HEK293T (cell line): ENCODE measurements at regions not wholly inside any gene's neighbourhood (a gene's known extent, or its start where the extent isn't known, plus 50 kb on each side); places are given as distances from the start of the nearest gene placed in this dataset.
A peak's percentile ranks its signal among the peaks of the same experiment; 100 is the strongest.

Source experiments
- CTCF ChIA-PET: fragments of 350-600 bp; formaldehyde crosslinking; extraction: SDS; loops from one replicate; lab custom pipeline; 2021; ENCODE audit warnings: antibody characterized with exemption, inconsistent platforms; lab: Yijun Ruan, JAX
- POLR2A ChIA-PET: fragments of 350-600 bp; formaldehyde crosslinking; extraction: SDS; loops from one replicate; lab custom pipeline; 2020; ENCODE audit warnings: antibody characterized with exemption, inconsistent platforms; lab: Yijun Ruan, JAX
- DNase-seq: peaks from one replicate; pipeline ENCODE4 v3.0.0; 2012; ENCODE audit warnings: mixed read lengths; ENCODE audit errors: extremely low spot score
- ARNT ChIP-seq: fragments of 450-650 bp; IDR thresholded peaks from 2 replicates; pipeline ENCODE4 v1.6.1; 2017; ENCODE audit warnings: mild to moderate bottlenecking
- BHLHE40 ChIP-seq: fragments of 450-650 bp; IDR thresholded peaks from 2 replicates; pipeline ENCODE4 v1.6.1; 2016; ENCODE audit warnings: mild to moderate bottlenecking, moderate library complexity, borderline replicate concordance
- CTBP1 ChIP-seq: fragments of 450-650 bp; IDR thresholded peaks from 2 replicates; pipeline ENCODE4 v1.6.1; 2016; ENCODE audit warnings: borderline replicate concordance
- ELF4 ChIP-seq: fragments of 450-650 bp; IDR thresholded peaks from 2 replicates; pipeline ENCODE4 v1.6.1; 2017; ENCODE audit warnings: antibody characterized with exemption
- FOXA1 ChIP-seq: fragments of 450-650 bp; IDR thresholded peaks from 2 replicates; pipeline ENCODE4 v1.6.1; 2016; ENCODE audit warnings: mild to moderate bottlenecking
- FOXK2 ChIP-seq: fragments of 450-650 bp; IDR thresholded peaks from 2 replicates; pipeline ENCODE4 v1.6.1; 2016; ENCODE audit warnings: mild to moderate bottlenecking
- FOXM1 ChIP-seq: fragments of 450-650 bp; IDR thresholded peaks from 2 replicates; pipeline ENCODE4 v1.6.1; 2017; ENCODE audit warnings: mild to moderate bottlenecking, borderline replicate concordance
- HDGF ChIP-seq: fragments of 450-650 bp; IDR thresholded peaks from 2 replicates; pipeline ENCODE4 v1.6.1; 2017; ENCODE audit warnings: antibody characterized with exemption, borderline replicate concordance
- L3MBTL2 ChIP-seq: fragments of 450-650 bp; conservative IDR thresholded peaks from 2 replicates; pipeline ENCODE4 v1.6.1; 2016; ENCODE audit warnings: mild to moderate bottlenecking
- LEF1 ChIP-seq: fragments of 450-650 bp; IDR thresholded peaks from 2 replicates; pipeline ENCODE4 v1.6.1; 2017; ENCODE audit warnings: mild to moderate bottlenecking, borderline replicate concordance
- NFRKB ChIP-seq: fragments of 450-650 bp; IDR thresholded peaks from 2 replicates; pipeline ENCODE4 v1.6.1; 2016; ENCODE audit warnings: mild to moderate bottlenecking, moderate library complexity
- SP1 ChIP-seq: fragments of 450-650 bp; IDR thresholded peaks from 2 replicates; pipeline ENCODE4 v1.6.1; 2017
- SUZ12 ChIP-seq: fragments of 450-650 bp; IDR thresholded peaks from 2 replicates; pipeline ENCODE4 v1.6.1; 2016; ENCODE audit warnings: mild to moderate bottlenecking
- TARDBP ChIP-seq: fragments of 450-650 bp; IDR thresholded peaks from 2 replicates; pipeline ENCODE4 v1.6.1; 2016
- ZNF384 ChIP-seq: fragments of 450-650 bp; IDR thresholded peaks from 2 replicates; pipeline ENCODE4 v1.6.1; 2016
- TF ChIP-seq, protein P1 (sequence below): fragments of 450-650 bp; IDR thresholded peaks from 2 replicates; pipeline ENCODE4 v1.6.1; 2016

DNA sequence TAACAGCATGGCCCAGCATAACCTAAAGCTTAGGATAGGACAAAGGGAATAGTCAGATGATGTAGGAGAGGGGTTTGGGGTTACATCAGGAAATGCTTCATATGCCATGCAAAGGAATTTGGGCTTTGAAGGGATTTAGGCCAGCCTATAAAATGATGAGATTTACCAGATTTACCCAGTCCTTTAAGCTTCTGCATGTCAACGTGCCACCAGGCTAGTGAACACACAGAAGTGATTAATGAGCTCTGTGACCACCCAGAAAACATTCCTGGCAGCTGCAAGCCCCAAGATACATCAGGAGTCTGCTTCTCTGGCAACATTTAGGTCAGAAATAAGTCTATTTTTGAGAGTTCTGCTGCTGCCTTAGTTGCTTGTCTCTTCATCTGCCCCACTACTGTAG, 118.3 kb downstream of the LRIG3 start:
- ChIA-PET POLR2A (no interaction called here), CTCF (no interaction called here)
- no peak for DNase-seq
- no peak for TF ChIP-seq TARDBP
- TF ChIP-seq L3MBTL2: no peak
- no peak for TF ChIP-seq SP1
- TF ChIP-seq SUZ12: no peak
- TF ChIP-seq ARNT: no peak
- no peak for TF ChIP-seq CTBP1
- no peak for TF ChIP-seq BHLHE40
- no peak for TF ChIP-seq FOXM1
- TF ChIP-seq FOXA1: no peak
- TF ChIP-seq ZNF384: no peak
- no peak for TF ChIP-seq NFRKB
- TF ChIP-seq HDGF: no peak

GRCh38 chr12:58803908-58804307, 116.4 kb downstream of the LRIG3 start:
- no peak for TF ChIP-seq ELF4
- no peak for TF ChIP-seq TARDBP
- TF ChIP-seq FOXA1: no peak
- TF ChIP-seq LEF1: no peak
- TF ChIP-seq ZNF384: no peak
- no peak for TF ChIP-seq FOXM1
- POLR2A ChIA-PET: no interaction called here
- no peak for DNase-seq
- CTCF ChIA-PET: interaction anchor here (0.7 to 1.1 kb wide), 2 partner anchors 250 to 263 kb away, joined by 3 read pairs; no protein-coding TSS in a partner anchor

DNA sequence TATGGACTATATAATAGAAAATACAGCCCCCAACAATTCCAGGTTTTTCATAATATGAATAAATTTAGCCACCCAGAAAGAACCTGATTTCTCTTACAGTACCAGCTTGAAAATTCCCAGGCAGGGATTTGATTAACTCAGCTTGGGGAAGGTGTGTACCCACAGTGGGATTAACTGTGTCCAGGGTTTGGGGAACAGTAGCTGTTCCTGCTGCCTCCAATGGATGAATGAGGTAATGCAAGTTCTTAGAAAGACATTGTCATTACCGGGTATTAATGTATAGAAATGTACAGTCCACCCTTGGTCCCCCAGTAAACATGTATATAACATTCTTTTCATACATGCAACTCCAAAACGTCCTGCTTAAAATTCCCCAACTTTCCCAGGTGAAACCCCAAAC, 115.6 kb downstream of the LRIG3 start:
- ChIA-PET CTCF (interaction anchor here (0.7 kb wide), 1 partner anchor 251 kb away, joined by 3 read pairs; no protein-coding TSS in a partner anchor), POLR2A (no interaction called here)
- no peak for TF ChIP-seq SP1
- TF ChIP-seq L3MBTL2: no peak
- no peak for TF ChIP-seq LEF1
- TF ChIP-seq HDGF: no peak
- no peak for TF ChIP-seq SUZ12
- no peak for TF ChIP-seq ZNF384
- no peak for TF ChIP-seq TARDBP
- TF ChIP-seq, protein P1, sequence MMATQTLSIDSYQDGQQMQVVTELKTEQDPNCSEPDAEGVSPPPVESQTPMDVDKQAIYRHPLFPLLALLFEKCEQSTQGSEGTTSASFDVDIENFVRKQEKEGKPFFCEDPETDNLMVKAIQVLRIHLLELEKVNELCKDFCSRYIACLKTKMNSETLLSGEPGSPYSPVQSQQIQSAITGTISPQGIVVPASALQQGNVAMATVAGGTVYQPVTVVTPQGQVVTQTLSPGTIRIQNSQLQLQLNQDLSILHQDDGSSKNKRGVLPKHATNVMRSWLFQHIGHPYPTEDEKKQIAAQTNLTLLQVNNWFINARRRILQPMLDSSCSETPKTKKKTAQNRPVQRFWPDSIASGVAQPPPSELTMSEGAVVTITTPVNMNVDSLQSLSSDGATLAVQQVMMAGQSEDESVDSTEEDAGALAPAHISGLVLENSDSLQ: no peak
- no peak for TF ChIP-seq FOXA1
- no peak for TF ChIP-seq FOXM1
- no peak for TF ChIP-seq ARNT
- DNase-seq: peak; percentile 31

- ChIA-PET CTCF (no interaction called here), POLR2A (no interaction called here)
- no peak for DNase-seq
- TF ChIP-seq, protein P1: no peak
- no peak for TF ChIP-seq SUZ12
- TF ChIP-seq BHLHE40: no peak
- TF ChIP-seq NFRKB: no peak
- no peak for TF ChIP-seq ZNF384
- no peak for TF ChIP-seq FOXM1
- no peak for TF ChIP-seq L3MBTL2
- TF ChIP-seq SP1: no peak
- no peak for TF ChIP-seq ELF4
- no peak for TF ChIP-seq FOXK2
- TF ChIP-seq ARNT: no peak
- TF ChIP-seq CTBP1: no peak
- TF ChIP-seq HDGF: no peak
Measured at GRCh38 chr12:58809064-58809607, 111.2 kb downstream of the LRIG3 start.

GRCh38 chr12:58811346-58811745, 109.0 kb downstream of the LRIG3 start:
- DNase-seq: no peak
- TF ChIP-seq TARDBP (no peak), SP1 (no peak), L3MBTL2 (no peak), HDGF (no peak), ARNT (no peak), BHLHE40 (no peak), FOXK2 (no peak), FOXM1 (no peak), SUZ12 (no peak), FOXA1 (no peak)
- CTCF ChIA-PET: no interaction called here
- POLR2A ChIA-PET: no interaction called here

GRCh38 chr12:58812214-58812613, 108.1 kb downstream of the LRIG3 start:
- ChIA-PET POLR2A (no interaction called here), CTCF (no interaction called here)
- TF ChIP-seq ZNF384 (no peak), SP1 (no peak), SUZ12 (no peak)
- DNase-seq: no peak

- no peak for TF ChIP-seq L3MBTL2
- TF ChIP-seq, protein P1: no peak
- TF ChIP-seq FOXA1: no peak
- no peak for TF ChIP-seq SUZ12
- no peak for TF ChIP-seq NFRKB
- no peak for TF ChIP-seq FOXM1
- no peak for TF ChIP-seq ELF4
- TF ChIP-seq LEF1: no peak
- TF ChIP-seq SP1: no peak
- TF ChIP-seq ZNF384: no peak
- TF ChIP-seq ARNT: no peak
- no peak for TF ChIP-seq CTBP1
- TF ChIP-seq BHLHE40: no peak
- no peak for TF ChIP-seq HDGF
- no peak for TF ChIP-seq FOXK2
- TF ChIP-seq TARDBP: no peak
- POLR2A ChIA-PET: no interaction called here
- DNase-seq: no peak
- CTCF ChIA-PET: no interaction called here
Measured at GRCh38 chr12:58814036-58814435, 106.3 kb downstream of the LRIG3 start.
